ENCODE measurements at regions not wholly inside any gene's neighbourhood (a gene's known extent, or its start where the extent isn't known, plus 50 kb on each side); places are given as distances from the start of the nearest gene placed in this dataset.

DNA sequence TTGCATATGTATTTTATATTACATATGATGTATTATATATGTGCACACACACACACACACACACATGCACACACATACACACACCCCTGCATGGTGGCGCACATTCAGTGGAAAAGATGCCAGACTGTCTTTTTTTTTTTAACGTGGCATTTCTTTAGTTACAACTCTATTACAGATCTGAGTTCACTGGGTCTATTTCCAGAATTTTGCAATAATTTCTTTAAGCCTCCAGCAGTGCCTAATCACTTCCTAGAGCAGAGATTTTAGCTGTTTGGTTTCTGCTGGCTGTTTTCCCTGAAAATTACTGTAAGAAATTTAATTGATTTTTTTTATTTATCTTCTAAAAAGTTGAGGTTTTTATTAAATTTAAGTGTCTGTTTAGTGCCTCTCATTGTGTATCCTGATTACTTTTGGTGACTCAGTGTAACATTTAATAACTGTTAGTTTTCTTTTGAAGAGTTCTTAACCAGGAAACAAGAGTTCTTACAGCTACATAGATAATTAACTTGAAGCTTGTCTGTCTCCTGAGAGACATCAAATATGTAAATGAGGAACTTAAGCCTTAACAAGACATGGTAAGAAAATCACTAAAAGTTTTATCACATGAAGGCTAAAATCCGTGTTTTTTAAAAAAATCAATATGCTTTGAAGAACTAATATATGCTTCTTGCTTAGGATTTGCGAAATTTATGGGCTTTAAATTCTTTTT, 232.0 kb downstream of the MDFIC start:
- no TSS peak for BruUV-seq (replicated peaks)
- ChIA-PET RAD21 (ENCODE audit: unreplicated experiment) (no interaction called here), POLR2A (no interaction called here), CTCF (interaction anchor here (1.1 kb wide), 2 partner anchors 9 kb away, joined by 3 to 4 read pairs; no protein-coding TSS in a partner anchor), SMC1A (ENCODE audit: uncharacterized antibody, unreplicated experiment) (interaction anchor here (0.6 to 1.4 kb wide), 3 partner anchors 12 to 289 kb away, joined by 3 to 4 read pairs (median 3); no protein-coding TSS in a partner anchor)
- H3K27me3 ChIP-seq (replicated peaks in 1 of 2; ENCODE audit: control insufficient read depth in 2 of 2, insufficient read depth in 2 of 2, low read length in 1 of 2): no peaks in the 10 kb centered on the region
- no peak overlapping the region for H3K27ac ChIP-seq (ENCODE audit: control insufficient read depth, insufficient read depth)
- TF ChIP-seq ZZZ3 (IDR thresholded peaks at IDR 0.05; ENCODE audit: control insufficient read depth, insufficient read length, low read depth): no peak
- no peak for TF ChIP-seq BHLHE40 (IDR thresholded peaks at IDR 0.05; ENCODE audit: borderline replicate concordance in 1 of 2, low read depth in 2 of 2, low read length in 1 of 2)
- TF ChIP-seq SREBF2 (IDR thresholded peaks at IDR 0.05; ENCODE audit: low read length): no peak
- TF ChIP-seq, protein P1, sequence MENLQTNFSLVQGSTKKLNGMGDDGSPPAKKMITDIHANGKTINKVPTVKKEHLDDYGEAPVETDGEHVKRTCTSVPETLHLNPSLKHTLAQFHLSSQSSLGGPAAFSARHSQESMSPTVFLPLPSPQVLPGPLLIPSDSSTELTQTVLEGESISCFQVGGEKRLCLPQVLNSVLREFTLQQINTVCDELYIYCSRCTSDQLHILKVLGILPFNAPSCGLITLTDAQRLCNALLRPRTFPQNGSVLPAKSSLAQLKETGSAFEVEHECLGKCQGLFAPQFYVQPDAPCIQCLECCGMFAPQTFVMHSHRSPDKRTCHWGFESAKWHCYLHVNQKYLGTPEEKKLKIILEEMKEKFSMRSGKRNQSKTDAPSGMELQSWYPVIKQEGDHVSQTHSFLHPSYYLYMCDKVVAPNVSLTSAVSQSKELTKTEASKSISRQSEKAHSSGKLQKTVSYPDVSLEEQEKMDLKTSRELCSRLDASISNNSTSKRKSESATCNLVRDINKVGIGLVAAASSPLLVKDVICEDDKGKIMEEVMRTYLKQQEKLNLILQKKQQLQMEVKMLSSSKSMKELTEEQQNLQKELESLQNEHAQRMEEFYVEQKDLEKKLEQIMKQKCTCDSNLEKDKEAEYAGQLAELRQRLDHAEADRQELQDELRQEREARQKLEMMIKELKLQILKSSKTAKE (IDR thresholded peaks at IDR 0.05; ENCODE audit: low read depth, poor library complexity, severe bottlenecking): no peak
- TF ChIP-seq, protein P2, sequence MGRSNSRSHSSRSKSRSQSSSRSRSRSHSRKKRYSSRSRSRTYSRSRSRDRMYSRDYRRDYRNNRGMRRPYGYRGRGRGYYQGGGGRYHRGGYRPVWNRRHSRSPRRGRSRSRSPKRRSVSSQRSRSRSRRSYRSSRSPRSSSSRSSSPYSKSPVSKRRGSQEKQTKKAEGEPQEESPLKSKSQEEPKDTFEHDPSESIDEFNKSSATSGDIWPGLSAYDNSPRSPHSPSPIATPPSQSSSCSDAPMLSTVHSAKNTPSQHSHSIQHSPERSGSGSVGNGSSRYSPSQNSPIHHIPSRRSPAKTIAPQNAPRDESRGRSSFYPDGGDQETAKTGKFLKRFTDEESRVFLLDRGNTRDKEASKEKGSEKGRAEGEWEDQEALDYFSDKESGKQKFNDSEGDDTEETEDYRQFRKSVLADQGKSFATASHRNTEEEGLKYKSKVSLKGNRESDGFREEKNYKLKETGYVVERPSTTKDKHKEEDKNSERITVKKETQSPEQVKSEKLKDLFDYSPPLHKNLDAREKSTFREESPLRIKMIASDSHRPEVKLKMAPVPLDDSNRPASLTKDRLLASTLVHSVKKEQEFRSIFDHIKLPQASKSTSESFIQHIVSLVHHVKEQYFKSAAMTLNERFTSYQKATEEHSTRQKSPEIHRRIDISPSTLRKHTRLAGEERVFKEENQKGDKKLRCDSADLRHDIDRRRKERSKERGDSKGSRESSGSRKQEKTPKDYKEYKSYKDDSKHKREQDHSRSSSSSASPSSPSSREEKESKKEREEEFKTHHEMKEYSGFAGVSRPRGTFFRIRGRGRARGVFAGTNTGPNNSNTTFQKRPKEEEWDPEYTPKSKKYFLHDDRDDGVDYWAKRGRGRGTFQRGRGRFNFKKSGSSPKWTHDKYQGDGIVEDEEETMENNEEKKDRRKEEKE (IDR thresholded peaks at IDR 0.05): no peak
- no peak for TF ChIP-seq SRF (IDR thresholded peaks at IDR 0.05; ENCODE audit: low read depth in 2 of 2, low read length in 2 of 2)
- TF ChIP-seq PAX8 (IDR thresholded peaks at IDR 0.05): no peak
- no peak for TF ChIP-seq BRCA1 (IDR thresholded peaks at IDR 0.05; ENCODE audit: low read depth, low read length)
- TF ChIP-seq TCF3 (IDR thresholded peaks at IDR 0.05; ENCODE audit: borderline replicate concordance, insufficient read depth, low read depth, low read length): no peak
- H3K79me2 ChIP-seq (ENCODE audit: control insufficient read depth, insufficient read depth, low read length): no peaks in the 10 kb centered on the region
- 40% methylated on average over 4 of the region's 4 CpGs for WGBS (ENCODE audit: insufficient coverage, insufficient replicate concordance, low lambda C conversion rate, missing lambda C conversion rate)
- H3K4me2 ChIP-seq (ENCODE audit: control insufficient read depth, insufficient read depth): no peak overlapping the region
- intact Hi-C loops (cut with micrococcal nuclease; ENCODE audit: unreplicated experiment): no loop called here
- ATAC-seq: no peak
- in situ Hi-C loops (cut with MboI): no loop called here
- no peaks in the 10 kb centered on the region for H3K36me3 ChIP-seq (ENCODE audit: control insufficient read depth in 2 of 2, insufficient read depth in 2 of 2, low read length in 1 of 2)
- no peaks in the 10 kb centered on the region for H3K4me1 ChIP-seq (ENCODE audit: control insufficient read depth, insufficient read depth, low read length)
- H3K9me3 ChIP-seq (replicated peaks; ENCODE audit: control insufficient read depth, insufficient read depth, low read length): no peaks in the 10 kb centered on the region
- H4K20me1 ChIP-seq (ENCODE audit: control insufficient read depth, insufficient read depth): no peaks in the 10 kb centered on the region
- no peak for DNase-seq (ENCODE audit: low read depth, low spot score)
- H3K9ac ChIP-seq (ENCODE audit: control insufficient read depth, insufficient read depth, low read length): no peak overlapping the region
- no peak for FAIRE-seq
- H2AFZ ChIP-seq (ENCODE audit: control insufficient read depth, low read depth, low read length): no peak overlapping the region
- no peak overlapping the region for H3K4me3 ChIP-seq
